Duodenal mucosa (tissue), 2 donors: ENCODE measurements at regions not wholly inside any gene's neighbourhood (a gene's known extent, or its start where the extent isn't known, plus 50 kb on each side); places are given as distances from the start of the nearest gene placed in this dataset.
"Not testable (repeated sequence)": the region's sequence is repeated elsewhere in the genome, so short reads cannot be mapped to it uniquely, and the experiment has no call there.

Source experiments
- H3K27ac ChIP-seq: one replicate; pipeline ENCODE4 v1.7.0; 2013; ENCODE audit warnings: low read depth, low read length
- H3K27me3 ChIP-seq, 2 donors: one replicate each; pipeline ENCODE4 v1.7.0; 2013; ENCODE audit warnings: low read length in 2 of 2, control low read depth in 1 of 2; ENCODE audit not compliant: insufficient read depth in 2 of 2, control insufficient read depth in 1 of 2
- H3K36me3 ChIP-seq, 2 donors: one replicate each; pipeline ENCODE4 v1.7.0; 2013; ENCODE audit warnings: low read length in 2 of 2, control low read depth in 1 of 2; ENCODE audit not compliant: insufficient read depth in 2 of 2, control insufficient read depth in 1 of 2
- H3K4me1 ChIP-seq, 2 donors: one replicate each; pipeline ENCODE4 v1.7.0; 2013; ENCODE audit warnings: low read length in 2 of 2, control low read depth in 1 of 2; ENCODE audit not compliant: insufficient read depth in 2 of 2, control insufficient read depth in 1 of 2
- H3K4me3 ChIP-seq, 2 donors: one replicate each; pipeline ENCODE4 v1.7.0; 2013; ENCODE audit warnings: low read length in 2 of 2, low read depth in 1 of 2
- H3K9ac ChIP-seq, 2 donors: one replicate each; pipeline ENCODE4 v1.7.0; 2013; ENCODE audit warnings: low read length in 2 of 2, low read depth in 1 of 2
- H3K9me3 ChIP-seq, 2 donors: one replicate each; pipeline ENCODE4 v1.7.0; 2013; ENCODE audit warnings: low read length in 2 of 2, control low read depth in 1 of 2; ENCODE audit not compliant: control insufficient read depth in 1 of 2

DNA sequence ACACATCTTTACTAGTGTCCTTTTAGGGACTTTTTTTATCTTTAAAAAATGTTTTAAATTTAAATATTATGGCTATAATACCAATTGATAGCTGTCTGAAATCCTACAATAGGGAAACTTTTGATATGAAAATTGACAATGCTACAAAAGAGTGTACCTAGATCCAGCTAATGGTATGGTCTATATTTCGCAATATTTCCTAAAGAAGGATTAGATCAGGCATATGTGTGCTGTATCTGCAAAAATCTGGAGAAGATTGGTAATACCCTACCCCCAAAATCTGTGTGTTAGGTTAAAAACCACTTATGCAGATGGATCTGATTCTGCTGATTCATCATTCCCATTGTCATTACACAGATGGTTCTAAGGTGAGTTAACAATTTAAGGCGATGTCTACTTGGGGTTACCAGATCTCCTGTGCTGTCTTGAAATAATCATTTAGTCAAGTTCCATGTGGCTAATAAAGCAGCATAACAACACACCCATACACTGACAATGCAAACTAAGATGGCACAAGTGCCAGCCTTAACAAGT is 137.1 kb downstream of the GASK1B start:
- Histone ChIP-seq H3K9ac (no peak overlapping the region), H3K36me3 (no peaks in the 10 kb centered on the region), H3K4me1 (peaks cover 17 to 20% of the 10 kb centered on the region in 2 donors), H3K4me3 (no peak overlapping the region), H3K9me3 (no peaks in the 10 kb centered on the region), H3K27ac (no peak overlapping the region), H3K27me3 (no peaks in the 10 kb centered on the region)

DNA sequence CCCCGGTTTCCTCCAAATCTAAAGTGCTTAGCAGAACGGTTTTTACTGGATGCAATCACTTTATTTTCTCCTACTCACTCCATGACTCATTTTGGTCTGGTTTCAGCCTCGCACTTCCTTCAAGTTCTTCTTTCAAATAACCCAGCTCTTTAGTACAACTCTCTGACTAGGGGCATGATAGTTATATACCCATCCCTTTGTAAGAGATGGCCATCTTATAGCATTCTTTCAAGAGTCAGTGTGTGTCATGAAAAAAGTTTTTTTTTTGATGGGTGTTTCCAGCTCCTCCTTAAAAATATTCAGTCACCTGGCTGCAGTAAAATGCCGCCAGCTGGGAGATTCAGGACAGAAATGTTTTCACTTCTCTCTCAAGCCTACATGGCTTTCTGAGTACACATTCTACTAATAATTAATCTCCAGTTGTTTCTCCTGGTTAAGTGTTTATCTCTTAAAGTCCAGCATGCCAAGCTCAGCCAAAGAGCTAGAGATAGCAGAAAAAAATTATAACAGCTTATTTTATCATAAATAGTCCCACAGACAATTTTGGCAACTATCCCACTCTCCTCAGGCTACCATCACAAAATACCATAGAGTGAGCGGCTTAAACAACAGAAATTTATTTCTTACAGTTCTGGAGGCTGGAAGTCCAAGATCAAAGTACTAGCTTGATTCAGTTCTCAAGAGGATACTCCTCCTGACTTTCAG is 139.3 kb downstream of the GASK1B start:
- no peaks in the 10 kb centered on the region for H3K36me3 ChIP-seq
- H3K9me3 ChIP-seq: peaks cover 0 to 5% of the 10 kb centered on the region in 2 donors
- H3K4me1 ChIP-seq: peaks cover 17 to 20% of the 10 kb centered on the region in 2 donors
- no peak overlapping the region for H3K27ac ChIP-seq
- no peak overlapping the region for H3K4me3 ChIP-seq
- H3K27me3 ChIP-seq: no peaks in the 10 kb centered on the region
- H3K9ac ChIP-seq: no peak overlapping the region

DNA sequence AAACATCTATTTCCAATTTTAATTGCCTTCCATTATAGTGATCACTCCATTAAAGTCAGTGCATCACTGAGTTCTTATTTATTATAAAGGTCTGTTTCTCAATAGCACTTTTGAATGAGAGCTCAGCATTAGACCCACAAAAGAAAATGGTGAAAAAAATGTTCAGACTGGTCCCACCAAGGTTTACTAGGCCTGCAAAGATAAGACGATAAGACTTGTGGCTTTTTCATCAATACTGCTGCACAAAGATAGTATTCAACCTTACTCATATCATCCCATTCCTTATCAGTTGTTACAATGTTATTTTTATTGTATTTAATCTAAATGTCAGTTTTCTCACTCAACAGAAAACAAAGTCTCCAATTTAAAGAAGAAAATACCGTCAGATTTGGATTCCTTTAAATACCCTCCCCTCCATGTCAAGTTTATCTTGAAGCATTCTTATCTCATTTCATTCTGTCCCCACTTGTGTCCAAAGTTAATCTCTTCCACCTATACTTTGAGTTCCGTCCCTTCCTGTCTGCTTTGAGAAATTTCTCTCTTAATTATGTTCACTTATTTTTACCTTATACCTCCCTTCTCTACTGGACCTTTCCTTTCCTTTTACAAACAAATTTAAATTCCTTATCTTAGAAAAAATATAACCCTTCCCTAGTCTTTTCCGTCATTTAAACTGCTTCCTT is 140.0 kb downstream of the GASK1B start:
- Histone ChIP-seq H3K36me3 (no peaks in the 10 kb centered on the region), H3K4me3 (no peak overlapping the region), H3K9ac (no peak overlapping the region), H3K27me3 (no peaks in the 10 kb centered on the region), H3K4me1 (peaks cover 17 to 20% of the 10 kb centered on the region in 2 donors), H3K9me3 (peaks cover 2 to 6% of the 10 kb centered on the region in 2 donors), H3K27ac (no peak overlapping the region)

DNA sequence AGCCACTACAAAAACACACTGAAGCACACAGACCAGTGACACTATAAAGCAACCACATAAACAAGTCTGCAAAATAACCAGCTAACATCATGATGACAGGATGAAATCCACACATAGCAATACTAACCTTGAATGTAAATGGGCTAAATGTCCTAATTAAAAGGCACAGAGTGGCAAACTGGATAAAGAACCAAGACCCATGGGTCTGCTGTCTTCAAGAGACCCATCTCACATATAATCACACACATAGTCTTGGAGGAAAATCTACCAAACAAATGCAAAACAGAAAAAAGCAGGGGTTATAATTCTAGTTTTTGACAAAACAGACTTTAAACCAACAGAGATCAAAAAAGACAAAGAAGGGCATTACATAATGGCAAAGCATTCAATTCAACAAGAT is 144.4 kb downstream of the GASK1B start:
- H3K9me3 ChIP-seq, H3K27me3 ChIP-seq, H3K4me1 ChIP-seq, H3K4me3 ChIP-seq, H3K36me3 ChIP-seq, H3K27ac ChIP-seq, H3K9ac ChIP-seq: not testable (repeated sequence)

DNA sequence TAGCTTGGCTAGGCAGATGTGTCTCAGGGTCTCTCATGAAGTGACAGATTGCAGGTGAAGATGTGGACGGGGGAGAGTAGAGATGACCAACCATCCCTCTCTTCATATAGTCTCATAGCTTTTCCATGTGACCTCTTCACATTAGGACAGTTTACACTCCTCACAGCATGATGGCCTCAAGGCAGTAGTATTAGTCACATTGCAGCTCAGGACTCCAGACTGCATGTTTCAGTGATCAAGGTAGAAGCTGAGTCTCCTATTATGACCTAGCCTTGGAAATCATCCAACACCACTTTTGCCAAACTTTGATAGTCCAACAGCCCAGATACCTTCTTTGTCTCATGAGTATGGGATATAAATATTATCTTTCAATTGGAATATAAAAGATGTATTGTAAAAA is 147.7 kb downstream of the GASK1B start:
- no peaks in the 10 kb centered on the region for H3K27me3 ChIP-seq

GRCh38 chr4:158020734-158021346 is 152.0 kb downstream of the GASK1B start:
- H3K27me3 ChIP-seq: no peaks in the 10 kb centered on the region
- no peak overlapping the region for H3K27ac ChIP-seq
- no peaks in the 10 kb centered on the region for H3K36me3 ChIP-seq
- H3K4me1 ChIP-seq: peaks cover 0 to 6% of the 10 kb centered on the region in 2 donors
- H3K9ac ChIP-seq: no peak overlapping the region
- no peak overlapping the region for H3K4me3 ChIP-seq
- no peaks in the 10 kb centered on the region for H3K9me3 ChIP-seq

More for the DNA sequence above, 147.7 kb downstream of the GASK1B start:
- no peaks in the 10 kb centered on the region for H3K36me3 ChIP-seq
- H3K9ac ChIP-seq: no peak overlapping the region
- no peak overlapping the region for H3K27ac ChIP-seq
- H3K4me1 ChIP-seq: peaks cover 0 to 3% of the 10 kb centered on the region in 2 donors
- H3K9me3 ChIP-seq: peaks cover 5 to 9% of the 10 kb centered on the region in 2 donors
- no peak overlapping the region for H3K4me3 ChIP-seq

DNA sequence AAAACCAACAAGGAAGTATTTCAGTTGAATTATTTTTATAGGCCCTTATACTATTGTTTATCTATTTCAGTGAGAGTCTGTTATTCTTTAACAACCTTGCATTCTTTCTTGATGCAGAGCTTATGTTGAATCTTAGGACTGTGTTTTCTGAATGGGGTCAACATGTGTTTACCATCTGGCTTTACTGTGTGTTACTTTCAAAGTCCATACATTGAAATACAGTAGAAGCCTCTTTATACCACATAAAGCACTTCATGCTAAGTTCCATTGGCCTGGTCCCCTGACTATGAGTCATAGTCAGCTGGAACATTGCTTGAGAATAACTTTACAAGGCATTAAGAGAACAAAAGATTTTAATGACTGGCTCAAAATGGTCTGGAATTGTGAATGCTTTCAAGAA is 152.6 kb downstream of the GASK1B start:
- Histone ChIP-seq H3K27me3 (no peaks in the 10 kb centered on the region), H3K36me3 (no peaks in the 10 kb centered on the region), H3K27ac (no peak overlapping the region), H3K9me3 (no peaks in the 10 kb centered on the region), H3K9ac (no peak overlapping the region), H3K4me3 (no peak overlapping the region), H3K4me1 (peaks cover 0 to 6% of the 10 kb centered on the region in 2 donors)

DNA sequence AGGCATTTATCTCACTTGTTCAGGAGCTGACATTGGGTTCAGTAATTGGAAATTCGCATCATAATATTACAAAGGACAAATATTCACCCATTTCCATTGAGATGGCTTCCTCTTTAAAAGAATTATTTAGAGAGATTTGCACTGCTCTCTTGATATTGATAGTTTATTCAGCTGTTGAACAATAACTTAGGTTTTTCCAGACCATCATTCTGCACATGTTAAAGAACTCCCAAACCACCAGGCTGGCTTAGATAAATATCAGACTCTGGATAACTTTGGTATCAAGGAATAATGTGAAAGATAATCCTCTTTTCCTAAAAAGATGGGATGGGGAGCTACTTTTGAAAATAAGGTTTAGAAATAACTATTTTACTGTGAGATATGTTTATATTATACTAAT is 154.0 kb downstream of the GASK1B start:
- H3K27me3 ChIP-seq: no peaks in the 10 kb centered on the region
- H3K27ac ChIP-seq: no peak overlapping the region
- no peak overlapping the region for H3K9ac ChIP-seq
- no peaks in the 10 kb centered on the region for H3K9me3 ChIP-seq
- no peaks in the 10 kb centered on the region for H3K36me3 ChIP-seq
- H3K4me1 ChIP-seq: peaks cover 0 to 6% of the 10 kb centered on the region in 2 donors
- H3K4me3 ChIP-seq: no peak overlapping the region

DNA sequence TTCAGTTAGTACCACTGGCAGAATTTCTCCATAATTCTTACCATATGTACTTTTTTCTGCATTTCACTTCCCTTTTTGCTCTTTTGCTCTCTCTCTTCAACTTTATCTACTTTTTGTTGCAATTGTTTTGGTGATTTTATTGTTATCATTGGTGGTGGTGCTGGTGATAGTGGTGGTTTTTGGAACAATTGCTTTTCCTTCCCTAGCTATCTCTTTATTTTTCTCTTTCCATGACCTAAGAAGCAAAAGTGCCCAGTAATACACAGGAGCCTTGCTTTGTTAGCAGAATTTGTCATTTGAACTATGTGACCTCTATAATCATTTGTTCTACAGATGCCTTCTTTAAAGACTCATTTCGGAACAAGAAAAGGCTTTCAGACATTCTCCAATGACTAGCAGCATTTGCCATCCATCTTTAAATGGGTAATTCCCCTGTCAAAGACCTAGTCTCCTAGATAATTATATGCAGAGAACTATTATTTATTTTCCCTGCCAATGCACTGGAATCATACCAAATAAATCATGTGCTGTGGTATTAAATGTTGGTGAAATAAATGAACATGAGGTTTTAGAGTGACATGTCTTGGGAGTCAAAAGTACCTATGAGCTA is 154.5 kb downstream of the GASK1B start:
- H3K27me3 ChIP-seq: no peaks in the 10 kb centered on the region
- H3K4me3 ChIP-seq: no peak overlapping the region
- no peak overlapping the region for H3K9ac ChIP-seq
- H3K36me3 ChIP-seq: no peaks in the 10 kb centered on the region
- H3K27ac ChIP-seq: no peak overlapping the region
- peaks cover 0 to 6% of the 10 kb centered on the region in 2 donors for H3K4me1 ChIP-seq
- no peaks in the 10 kb centered on the region for H3K9me3 ChIP-seq

DNA sequence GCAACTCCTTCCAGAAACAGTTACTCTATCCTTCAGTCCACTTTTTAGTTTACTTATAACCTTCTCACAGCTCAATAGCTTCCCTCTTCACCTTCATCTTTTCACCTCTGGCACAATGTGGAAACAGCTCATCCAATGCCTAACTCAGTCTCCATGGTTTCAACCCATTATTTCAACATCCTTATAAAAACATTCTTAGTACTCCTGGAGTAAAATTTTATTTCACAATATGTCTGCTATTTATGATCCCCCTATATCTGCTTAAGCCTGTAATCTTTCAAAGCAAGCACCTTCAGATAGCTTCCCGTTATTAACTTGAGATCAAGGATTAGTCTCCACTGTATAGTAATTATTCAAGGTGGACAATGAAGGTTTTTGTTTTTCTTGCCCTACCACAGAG is 156.3 kb downstream of the GASK1B start:
- H3K4me3 ChIP-seq: no peak overlapping the region
- H3K27ac ChIP-seq: no peak overlapping the region
- no peak overlapping the region for H3K9ac ChIP-seq
- no peaks in the 10 kb centered on the region for H3K36me3 ChIP-seq
- no peaks in the 10 kb centered on the region for H3K9me3 ChIP-seq
- no peaks in the 10 kb centered on the region for H3K27me3 ChIP-seq
- H3K4me1 ChIP-seq: peaks cover 0 to 6% of the 10 kb centered on the region in 2 donors
